Ishikawa (cell line): ENCODE measurements at regions not wholly inside any gene's neighbourhood (a gene's known extent, or its start where the extent isn't known, plus 50 kb on each side); places are given as distances from the start of the nearest gene placed in this dataset.

ENCODE experiments used
- CEBPB ChIP-seq: IDR thresholded peaks from 2 replicates; pipeline ENCODE4 v1.6.1; 2012
- CREB1 ChIP-seq: IDR thresholded peaks from 2 replicates; pipeline ENCODE4 v1.6.1; 2012; ENCODE audit warnings: low read depth
- EGR1 ChIP-seq: IDR thresholded peaks from 2 replicates; pipeline ENCODE4 v1.6.1; 2012
- EP300 ChIP-seq: IDR thresholded peaks from 2 replicates; pipeline ENCODE4 v1.6.1; 2012; ENCODE audit warnings: borderline replicate concordance
- FOXM1 ChIP-seq: IDR thresholded peaks from 2 replicates; pipeline ENCODE4 v1.6.1; 2012; ENCODE audit warnings: low read depth, borderline replicate concordance
- NFIC ChIP-seq: IDR thresholded peaks from 2 replicates; pipeline ENCODE4 v1.6.1; 2012
- RAD21 ChIP-seq: IDR thresholded peaks from 2 replicates; pipeline ENCODE4 v1.6.1; 2012; ENCODE audit warnings: low read depth
- TAF1 ChIP-seq: IDR thresholded peaks from 2 replicates; pipeline ENCODE4 v1.6.1; 2012; ENCODE audit warnings: low read depth, mild to moderate bottlenecking
- TCF12 ChIP-seq: IDR thresholded peaks from 2 replicates; pipeline ENCODE4 v1.6.1; 2012; ENCODE audit warnings: low read depth
- TEAD4 ChIP-seq: IDR thresholded peaks from 2 replicates; pipeline ENCODE4 v1.6.1; 2012
- YY1 ChIP-seq: IDR thresholded peaks from 2 replicates; pipeline ENCODE4 v1.6.1; 2012; ENCODE audit warnings: low read depth
- ZBTB7A ChIP-seq: IDR thresholded peaks from 2 replicates; pipeline ENCODE4 v1.6.1; 2012; ENCODE audit warnings: low read depth
- TF ChIP-seq, protein P1 (sequence below): IDR thresholded peaks from 2 replicates; pipeline ENCODE4 v1.6.1; 2012
- TF ChIP-seq, protein P2 (sequence below): IDR thresholded peaks from 2 replicates; pipeline ENCODE4 v1.6.1; 2012
- TF ChIP-seq, protein P3 (sequence below): IDR thresholded peaks from 2 replicates; pipeline ENCODE4 v1.6.1; 2012; ENCODE audit warnings: low read depth, mild to moderate bottlenecking

DNA sequence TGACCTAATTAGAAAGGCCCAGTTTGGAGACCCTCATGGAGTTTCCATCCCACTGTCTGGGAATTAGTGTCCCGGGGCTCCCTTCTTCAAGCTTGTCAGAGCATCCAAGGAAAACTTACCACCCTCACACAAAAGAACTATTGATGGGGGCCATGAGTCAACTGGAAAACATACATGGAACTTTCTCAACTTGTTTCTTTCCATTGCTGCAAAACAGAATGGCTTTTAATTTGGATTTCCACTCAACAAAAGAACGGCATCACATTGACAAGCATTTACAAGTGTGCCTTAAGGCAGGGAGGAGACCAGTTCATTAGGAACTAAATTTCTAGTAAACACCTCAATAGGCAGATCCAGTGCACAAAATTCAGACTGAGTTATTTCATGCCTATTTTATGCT is 289.1 kb upstream of the PREP start:
- TF ChIP-seq TAF1 (no peak), EGR1 (no peak), RAD21 (no peak), EP300 (no peak)

DNA sequence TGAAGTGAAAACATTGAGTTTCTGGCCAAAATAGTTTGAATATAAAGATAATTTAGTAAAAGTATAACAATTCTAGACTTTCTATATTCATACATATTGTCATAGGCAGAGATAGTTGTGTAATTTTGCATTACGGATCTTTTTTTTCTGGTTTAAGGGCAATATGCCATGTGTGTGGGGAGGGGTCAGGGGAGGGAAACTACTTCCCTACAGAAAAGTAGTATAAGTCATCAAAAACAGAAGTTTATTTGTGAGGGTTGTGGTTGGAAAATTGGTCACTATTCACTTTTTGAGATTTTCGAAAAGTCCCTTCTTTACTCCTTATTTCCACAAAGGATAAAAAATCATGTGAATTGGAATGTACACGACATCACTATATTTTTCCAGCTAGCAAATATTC is 288.2 kb upstream of the PREP start:
- TF ChIP-seq CEBPB (no peak), TAF1 (no peak), YY1 (no peak), TCF12 (no peak), RAD21 (no peak), TEAD4 (no peak)

DNA sequence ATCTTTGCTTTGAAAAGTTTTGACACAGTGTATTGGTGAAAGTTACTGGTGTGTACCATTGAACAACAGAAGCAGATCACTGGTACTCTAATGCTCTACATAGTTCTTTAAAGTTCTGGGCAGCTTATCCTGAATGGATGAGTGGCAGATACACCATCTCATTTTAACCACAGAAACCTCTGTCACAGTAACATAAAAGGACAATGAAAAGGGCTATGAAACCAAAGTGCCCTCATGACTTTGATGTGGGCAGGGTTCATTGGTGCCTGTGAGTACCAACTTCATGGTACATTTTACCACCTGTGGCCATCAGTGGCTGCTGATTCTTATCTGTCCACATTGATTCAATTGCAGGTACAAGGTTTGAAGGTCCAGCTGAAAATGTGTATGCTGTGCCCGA is 285.7 kb upstream of the PREP start:
- TF ChIP-seq RAD21 = no peak
- TF ChIP-seq EGR1 = no peak
- no peak for TF ChIP-seq FOXM1
- no peak for TF ChIP-seq TEAD4
- TF ChIP-seq NFIC = no peak
- TF ChIP-seq, protein P1, sequence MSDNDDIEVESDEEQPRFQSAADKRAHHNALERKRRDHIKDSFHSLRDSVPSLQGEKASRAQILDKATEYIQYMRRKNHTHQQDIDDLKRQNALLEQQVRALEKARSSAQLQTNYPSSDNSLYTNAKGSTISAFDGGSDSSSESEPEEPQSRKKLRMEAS = no peak
- TF ChIP-seq CEBPB = no peak
- TF ChIP-seq, protein P2, sequence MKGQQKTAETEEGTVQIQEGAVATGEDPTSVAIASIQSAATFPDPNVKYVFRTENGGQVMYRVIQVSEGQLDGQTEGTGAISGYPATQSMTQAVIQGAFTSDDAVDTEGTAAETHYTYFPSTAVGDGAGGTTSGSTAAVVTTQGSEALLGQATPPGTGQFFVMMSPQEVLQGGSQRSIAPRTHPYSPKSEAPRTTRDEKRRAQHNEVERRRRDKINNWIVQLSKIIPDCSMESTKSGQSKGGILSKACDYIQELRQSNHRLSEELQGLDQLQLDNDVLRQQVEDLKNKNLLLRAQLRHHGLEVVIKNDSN = no peak
- no peak for TF ChIP-seq TAF1
- TF ChIP-seq TCF12 = no peak
- no peak for TF ChIP-seq EP300
- TF ChIP-seq, protein P3, sequence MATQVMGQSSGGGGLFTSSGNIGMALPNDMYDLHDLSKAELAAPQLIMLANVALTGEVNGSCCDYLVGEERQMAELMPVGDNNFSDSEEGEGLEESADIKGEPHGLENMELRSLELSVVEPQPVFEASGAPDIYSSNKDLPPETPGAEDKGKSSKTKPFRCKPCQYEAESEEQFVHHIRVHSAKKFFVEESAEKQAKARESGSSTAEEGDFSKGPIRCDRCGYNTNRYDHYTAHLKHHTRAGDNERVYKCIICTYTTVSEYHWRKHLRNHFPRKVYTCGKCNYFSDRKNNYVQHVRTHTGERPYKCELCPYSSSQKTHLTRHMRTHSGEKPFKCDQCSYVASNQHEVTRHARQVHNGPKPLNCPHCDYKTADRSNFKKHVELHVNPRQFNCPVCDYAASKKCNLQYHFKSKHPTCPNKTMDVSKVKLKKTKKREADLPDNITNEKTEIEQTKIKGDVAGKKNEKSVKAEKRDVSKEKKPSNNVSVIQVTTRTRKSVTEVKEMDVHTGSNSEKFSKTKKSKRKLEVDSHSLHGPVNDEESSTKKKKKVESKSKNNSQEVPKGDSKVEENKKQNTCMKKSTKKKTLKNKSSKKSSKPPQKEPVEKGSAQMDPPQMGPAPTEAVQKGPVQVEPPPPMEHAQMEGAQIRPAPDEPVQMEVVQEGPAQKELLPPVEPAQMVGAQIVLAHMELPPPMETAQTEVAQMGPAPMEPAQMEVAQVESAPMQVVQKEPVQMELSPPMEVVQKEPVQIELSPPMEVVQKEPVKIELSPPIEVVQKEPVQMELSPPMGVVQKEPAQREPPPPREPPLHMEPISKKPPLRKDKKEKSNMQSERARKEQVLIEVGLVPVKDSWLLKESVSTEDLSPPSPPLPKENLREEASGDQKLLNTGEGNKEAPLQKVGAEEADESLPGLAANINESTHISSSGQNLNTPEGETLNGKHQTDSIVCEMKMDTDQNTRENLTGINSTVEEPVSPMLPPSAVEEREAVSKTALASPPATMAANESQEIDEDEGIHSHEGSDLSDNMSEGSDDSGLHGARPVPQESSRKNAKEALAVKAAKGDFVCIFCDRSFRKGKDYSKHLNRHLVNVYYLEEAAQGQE = no peak
- TF ChIP-seq YY1 = no peak
- no peak for TF ChIP-seq ZBTB7A
- TF ChIP-seq CREB1 = no peak

DNA sequence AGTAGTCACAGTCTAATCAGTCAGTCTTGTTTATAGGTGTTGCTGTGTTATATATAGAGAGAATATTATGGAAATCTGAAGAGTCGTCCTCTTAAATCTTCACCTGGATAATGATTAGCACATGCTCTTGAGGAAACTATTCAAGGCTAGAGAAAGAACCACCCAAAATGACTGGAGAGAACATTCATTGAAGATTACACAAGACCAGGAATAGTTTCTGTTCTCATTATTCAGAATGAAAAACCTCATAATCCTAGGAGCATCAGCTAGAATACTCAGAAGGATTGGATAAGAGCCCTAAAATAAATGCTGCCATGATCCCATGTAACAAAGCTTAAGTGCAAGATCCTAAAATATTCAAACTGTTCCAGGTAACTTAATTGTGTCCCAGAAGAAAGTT is 278.2 kb upstream of the PREP start:
- TF ChIP-seq YY1 (no peak), TCF12 (no peak), NFIC (no peak), CREB1 (no peak), ZBTB7A (no peak)

DNA sequence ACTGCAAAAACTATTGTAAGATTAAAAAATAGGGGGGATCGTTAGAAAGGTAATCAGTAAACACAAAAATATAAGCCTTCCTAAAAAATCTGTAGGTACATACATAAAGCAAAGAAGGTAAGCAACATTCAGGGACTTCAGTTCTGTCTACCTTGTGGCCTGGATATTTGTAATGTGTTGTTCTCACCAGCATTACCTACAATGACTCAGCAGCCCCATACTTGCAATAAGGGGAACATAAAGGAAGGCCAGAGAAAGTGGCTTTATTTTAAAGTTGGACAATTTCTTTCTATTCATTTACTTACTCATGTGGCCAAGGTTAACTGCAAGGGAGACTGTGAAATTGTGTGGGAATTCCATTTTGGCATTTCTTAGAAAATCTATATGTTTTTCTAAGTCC is 277.2 kb upstream of the PREP start:
- TF ChIP-seq EGR1 (no peak), RAD21 (no peak), CREB1 (no peak), TAF1 (no peak), YY1 (no peak), NFIC (no peak), TEAD4 (no peak), ZBTB7A (no peak), CEBPB (no peak), TCF12 (no peak), EP300 (no peak), FOXM1 (no peak)
- TF ChIP-seq, protein P2 = no peak
- TF ChIP-seq, protein P1 = no peak
- TF ChIP-seq, protein P3 = no peak

DNA sequence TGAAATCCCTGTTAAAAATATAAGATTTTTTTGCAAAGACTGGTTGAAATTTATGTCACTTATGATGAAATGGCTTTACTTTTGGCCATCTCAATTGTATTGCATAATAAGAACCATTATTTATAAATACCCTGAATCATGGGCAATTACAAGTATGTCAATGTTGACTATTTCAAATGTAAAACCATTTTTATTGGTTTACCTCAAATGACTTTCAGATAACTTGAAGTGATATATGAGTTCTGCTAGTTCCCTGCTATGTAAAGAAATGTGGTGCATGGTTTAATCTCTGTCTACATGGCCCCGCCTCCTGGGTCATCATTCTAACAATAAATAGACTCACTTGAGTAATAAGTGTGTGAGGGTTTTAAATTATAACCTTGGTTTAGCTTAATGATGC is 275.6 kb upstream of the PREP start:
- no peak for TF ChIP-seq EGR1
- TF ChIP-seq TEAD4 = no peak
- TF ChIP-seq ZBTB7A = no peak
- TF ChIP-seq YY1 = no peak
- no peak for TF ChIP-seq TAF1
- TF ChIP-seq EP300 = no peak
- TF ChIP-seq, protein P1 = no peak
- TF ChIP-seq CREB1 = no peak
- no peak for TF ChIP-seq NFIC
- TF ChIP-seq RAD21 = no peak
- TF ChIP-seq FOXM1 = no peak
- TF ChIP-seq, protein P2 = no peak
- no peak for TF ChIP-seq TCF12
- TF ChIP-seq, protein P3 = no peak
- TF ChIP-seq CEBPB = no peak
